Right lung (tissue), 2 donors: ENCODE measurements at regions not wholly inside any gene's neighbourhood (a gene's known extent, or its start where the extent isn't known, plus 50 kb on each side); places are given as distances from the start of the nearest gene placed in this dataset.

Source experiments
- DNase-seq, 2 donors: peaks; one replicate each; pipeline ENCODE4 v3.0.0-alpha.2; 2013

DNA sequence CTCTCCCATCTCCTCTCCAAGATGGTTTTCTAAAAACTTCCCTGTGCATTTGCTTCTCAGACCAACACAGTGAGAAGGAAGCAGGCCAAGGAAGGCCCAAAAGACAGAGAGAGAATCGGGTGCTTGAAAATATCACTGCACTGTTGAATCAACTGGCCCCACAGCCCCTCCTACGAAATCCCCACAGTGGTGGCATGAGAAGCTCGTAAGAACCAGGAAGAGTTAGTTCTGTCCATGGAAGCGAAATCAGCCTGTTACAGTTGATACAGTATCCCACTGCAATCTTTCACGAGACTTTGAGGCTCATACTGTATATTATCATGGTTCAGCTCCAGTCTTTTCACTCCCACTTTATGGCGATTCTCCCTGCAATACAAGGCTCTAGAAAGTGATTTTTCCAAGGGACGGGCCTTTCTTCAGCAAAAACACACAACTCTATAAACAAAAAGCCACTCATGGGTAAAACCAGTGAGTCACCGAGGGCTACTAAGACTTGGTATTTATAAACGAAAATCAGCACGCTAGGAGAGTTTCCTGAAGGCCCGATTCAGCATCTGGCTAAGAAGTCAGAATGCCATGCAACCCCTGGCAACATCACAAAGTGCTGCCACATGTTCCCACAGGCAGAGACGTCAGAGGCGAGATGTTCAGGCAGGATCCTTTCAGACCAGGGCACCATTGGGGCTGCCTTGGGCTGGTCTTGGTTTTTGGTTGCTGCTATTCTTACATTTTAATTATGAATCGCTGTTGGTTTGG lies 185.7 kb downstream of the IRX5 start:
- no peak for DNase-seq

DNA sequence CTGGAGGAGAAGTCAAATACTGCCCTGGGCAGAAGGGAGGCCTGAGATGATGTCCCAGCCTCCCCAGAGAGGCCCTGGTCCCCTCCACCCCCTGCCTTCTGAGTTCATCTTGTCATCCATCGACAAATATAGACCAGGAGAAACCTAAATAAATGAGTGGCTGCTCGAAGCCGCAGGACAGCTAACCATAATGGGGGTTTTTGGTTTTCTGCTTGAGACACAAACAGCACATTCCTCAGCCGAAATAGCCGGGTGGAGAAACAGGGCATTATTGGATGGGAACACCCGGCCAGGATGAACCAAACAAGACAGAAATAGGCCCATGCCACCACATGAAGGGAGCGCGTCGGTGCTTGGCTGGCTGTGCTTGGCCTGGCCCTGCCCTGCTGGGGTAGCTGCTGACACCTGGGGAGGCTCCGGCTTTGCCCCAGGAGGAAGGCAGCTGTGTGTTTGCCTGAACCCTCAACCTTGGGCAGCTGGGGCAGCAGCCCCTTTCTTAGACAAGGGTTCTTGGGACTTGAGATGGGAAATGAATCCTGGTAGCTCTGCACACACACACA lies 188.1 kb downstream of the IRX5 start:
- no peak for DNase-seq

DNA sequence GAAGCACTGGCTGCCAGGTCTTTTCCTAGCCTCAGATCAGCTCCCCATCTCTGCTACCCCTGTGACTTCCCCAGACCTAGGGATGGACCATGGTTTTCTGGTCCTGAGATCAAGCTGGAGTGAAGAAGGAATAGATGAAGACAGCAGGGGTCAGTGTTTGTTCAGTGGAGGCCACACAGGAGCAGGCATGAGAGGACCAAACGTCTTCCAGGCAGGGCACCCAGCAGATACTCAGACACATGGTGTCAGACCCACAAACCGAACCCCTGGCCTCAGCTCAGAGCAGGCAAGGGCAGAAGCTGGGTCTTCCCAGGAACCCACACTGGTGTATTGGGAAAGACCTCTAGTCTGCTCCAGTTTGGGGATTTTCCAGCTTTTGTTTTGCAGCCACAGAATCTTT lies 189.7 kb downstream of the IRX5 start:
- DNase-seq: no peak

DNA sequence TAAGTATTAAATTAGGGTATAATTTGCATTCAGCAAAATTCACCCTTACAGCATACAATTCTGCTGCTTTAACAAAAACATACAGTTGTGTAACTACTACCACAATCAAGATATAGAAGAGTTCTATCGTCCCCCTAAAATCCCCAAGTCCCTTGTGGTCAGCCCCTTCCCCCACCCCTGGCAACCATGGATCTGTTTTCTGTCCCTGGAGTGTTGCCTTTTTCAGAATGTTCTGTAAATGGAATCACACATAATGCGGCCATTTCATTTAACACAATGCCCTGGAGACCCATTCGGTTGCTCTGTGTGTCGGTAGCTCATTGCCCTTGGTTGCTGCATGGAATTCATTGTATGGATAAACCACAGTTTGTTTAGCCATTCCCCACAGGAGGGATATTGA lies 190.2 kb downstream of the IRX5 start:
- DNase-seq: no peak

DNA sequence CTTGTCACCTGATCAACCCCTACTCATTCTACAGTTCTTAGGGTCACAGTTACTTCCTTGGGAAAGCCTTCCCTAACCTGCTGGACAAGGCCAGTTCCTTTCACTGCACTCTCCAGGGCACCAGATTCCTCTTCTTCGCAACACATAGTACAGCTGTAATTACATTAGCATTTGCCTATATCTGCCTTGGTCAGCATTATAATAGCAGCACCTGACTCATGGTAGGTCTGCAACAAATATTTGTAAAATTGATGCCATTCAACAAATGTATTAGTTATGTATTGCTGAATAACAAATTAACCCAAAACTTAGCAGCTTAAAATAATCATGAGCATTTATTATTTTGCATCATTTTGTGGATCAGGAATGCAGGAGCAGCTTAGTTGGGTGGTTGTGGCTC lies 193.0 kb downstream of the IRX5 start:
- DNase-seq: no peak

DNA sequence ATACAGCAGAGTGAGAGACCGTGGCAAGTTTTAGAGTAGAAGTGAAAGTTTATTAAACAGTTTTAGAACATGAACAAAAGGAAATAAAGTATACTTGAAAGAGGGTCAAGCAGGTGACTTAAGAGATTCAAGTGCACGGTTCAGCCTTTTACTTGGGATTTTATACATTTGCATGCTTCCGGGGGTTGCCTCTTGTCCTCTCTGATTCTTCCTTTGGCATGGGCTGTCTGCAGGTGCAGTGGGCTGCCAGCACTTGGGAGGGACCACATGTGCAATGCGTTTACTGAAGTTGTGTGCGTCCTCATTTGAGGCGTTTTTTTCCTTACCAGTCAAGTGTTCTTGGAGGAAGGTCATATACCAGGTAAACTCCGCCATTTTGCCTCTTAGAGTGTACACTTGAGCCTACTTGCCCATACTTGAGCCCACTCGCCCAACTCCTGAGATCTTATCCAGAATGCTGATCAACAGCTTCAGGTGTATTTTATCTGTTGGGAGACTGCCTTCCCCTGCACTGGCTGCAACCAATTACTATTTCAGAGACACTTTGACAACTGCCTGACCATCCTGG lies 195.2 kb downstream of the IRX5 start:
- peak; percentile 17 to 29 for DNase-seq

DNA sequence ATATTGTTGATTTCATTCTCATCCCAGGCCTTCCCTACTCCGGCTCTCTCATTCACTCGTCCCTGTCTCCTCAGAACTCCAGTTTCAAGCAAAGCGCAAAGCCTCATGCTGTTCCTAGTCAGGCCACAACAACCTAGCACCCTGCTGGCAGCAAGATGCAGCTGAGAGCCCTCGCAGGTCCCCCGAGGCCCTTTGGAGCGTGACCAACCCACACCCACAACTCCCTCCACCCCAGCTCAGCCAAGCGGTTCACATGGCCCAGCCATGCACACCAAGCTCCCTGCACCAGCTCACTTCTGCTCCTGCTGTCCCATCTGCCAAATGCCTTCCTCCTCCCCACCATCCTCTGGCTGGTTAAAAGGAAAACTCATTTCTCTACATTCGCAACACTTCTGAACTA lies 195.8 kb downstream of the IRX5 start:
- DNase-seq: no peak

DNA sequence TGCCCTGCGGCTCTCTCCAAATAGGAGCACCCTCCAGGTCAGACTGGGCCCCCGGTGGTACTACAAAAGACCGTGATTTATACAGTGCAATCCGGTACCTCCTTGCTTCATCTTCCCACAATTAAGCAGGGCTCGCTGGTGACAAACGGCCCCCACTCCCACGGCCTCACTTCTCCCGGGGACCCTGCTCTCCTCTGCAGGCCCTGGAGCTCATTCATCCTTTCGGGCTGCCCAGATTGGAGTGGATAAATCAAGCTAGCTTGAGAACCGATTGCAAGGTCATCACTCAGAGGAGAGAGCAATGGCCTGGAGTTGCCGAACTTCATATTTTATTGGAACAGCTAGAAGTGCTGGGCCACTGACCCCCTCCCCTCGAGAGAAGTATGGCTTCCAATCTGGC lies 193.5 kb upstream of the IRX6 start:
- no peak for DNase-seq

DNA sequence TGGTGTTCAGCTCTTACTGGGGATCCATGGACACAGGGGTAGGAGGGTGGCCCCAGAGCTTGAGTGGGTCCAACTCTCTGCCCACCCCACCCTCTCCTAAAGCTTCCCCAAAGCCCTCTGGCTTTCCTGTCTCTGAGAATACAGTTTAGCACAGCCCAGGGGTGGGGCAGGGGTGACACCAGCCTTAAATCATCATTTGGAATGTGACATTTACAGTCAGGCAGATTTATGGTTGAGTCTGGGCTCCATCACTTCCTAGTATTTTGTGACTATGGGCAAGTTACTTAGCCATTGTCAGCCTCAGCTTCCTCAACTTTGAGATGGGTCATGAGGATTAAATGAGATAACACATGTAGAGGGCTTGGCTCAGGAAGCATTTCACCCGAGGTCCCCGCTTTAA lies 193.1 kb upstream of the IRX6 start:
- no peak for DNase-seq

DNA sequence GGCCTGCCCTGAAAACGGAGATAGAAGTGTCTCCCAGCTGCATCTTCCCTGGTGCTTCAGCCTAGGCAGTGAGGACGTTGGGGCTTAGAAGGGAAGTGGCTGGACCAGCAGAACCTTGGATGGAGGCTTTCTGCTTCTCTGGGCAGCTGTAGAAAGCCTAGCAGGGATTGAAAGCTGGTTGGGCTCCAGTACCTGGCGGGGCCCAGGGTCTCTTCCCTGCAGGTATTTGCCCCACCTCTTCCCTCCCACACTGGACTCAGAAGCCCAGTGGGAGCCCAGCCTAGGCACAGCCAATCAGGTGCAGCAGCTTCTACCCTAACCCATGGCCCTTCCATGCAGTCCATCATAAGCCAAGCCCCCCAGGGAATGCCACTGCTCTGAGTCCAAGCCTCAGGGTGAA lies 190.3 kb upstream of the IRX6 start:
- DNase-seq: no peak

DNA sequence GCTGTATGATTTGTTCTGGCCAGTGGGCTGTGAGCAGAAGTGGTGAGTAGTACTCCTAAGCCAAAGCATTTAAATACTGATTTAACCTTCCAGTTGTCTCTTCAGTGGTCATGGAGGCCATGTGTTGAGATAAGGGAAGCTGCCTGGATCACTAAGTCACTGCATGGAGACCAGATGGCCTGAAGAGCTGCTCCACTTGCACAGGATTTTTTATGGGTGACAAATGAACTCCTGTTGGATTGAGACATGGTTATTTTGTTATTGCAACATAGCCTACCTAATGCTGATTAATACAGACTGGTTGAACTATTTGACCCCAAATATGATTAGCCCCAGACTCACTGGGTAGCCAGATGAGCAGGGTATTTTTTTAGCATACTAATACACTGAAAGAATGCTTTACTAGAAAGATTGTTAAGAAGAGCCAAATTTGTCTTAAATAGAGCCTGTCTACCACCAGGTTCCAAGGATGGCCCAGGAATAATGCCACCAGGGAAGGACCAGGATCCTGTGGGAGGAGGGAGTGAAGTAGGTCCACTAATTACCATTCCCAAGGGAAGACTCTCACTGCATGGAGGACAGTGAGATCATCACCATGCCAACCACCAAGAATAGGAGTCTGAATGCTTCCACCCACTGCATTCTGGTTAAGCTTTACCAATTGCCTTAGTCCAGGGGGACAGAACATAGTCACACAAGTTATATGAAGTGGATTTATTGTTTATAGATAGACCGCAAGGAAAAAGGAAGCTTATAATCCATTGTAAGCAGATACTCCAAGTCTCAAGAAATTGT lies 187.4 kb upstream of the IRX6 start:
- DNase-seq: no peak

DNA sequence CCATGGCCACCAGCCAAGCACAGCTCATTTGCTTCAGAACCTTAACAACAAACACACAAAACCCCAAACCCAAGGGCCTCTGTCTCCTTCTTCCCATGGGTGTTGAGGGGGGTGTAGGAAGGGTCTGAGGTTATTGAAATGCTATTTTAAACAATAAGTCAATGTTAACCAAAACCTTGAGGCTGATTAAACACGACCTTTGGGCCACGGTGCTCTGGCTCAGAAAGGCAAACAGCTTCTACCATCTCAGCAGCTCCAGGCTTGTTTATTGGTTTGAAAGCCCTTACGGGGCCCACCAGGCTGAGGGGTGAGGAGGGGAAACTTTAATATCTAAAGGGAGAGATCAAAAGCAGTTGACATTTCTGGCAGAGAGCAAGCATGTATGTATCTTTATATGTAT lies 185.7 kb upstream of the IRX6 start:
- DNase-seq: no peak

DNA sequence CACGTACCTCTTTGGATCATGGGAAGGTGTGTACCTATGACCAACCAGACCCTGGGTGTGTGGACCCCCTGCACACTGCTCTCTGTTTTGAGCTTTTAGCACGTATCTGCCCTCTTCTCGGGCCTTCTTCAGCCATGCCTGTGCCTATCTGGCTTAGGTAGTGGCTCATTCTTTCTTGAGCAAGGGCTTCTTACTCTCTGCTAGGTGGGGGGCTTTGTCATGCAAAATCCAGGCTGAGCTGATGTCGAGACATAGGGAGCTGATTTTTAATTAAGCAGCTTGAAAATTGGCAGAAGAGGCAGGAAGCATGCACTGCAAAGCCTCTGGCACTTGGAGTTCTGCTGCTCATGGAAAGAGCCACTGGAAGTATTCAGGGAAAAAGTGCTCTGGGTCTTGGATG lies 181.6 kb upstream of the IRX6 start:
- no peak for DNase-seq

DNA sequence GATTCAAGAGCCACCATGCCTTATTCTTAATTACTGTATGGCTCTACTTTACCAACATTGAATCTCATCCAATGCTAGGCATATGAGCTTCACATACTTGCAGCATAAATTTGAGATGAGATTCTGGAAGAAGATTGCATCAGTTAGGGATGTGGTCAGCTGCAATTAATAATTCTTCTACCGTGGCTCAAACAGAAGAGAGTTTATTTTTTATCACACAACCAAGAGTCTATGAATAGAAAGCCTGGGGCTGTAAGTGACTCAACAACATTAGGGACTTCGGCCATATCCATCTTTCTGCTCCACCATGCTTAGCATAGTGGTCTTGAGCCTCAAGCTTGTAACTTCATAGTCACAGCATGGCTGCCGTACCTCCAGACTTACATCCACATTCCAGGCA lies 179.4 kb upstream of the IRX6 start:
- no peak for DNase-seq

DNA sequence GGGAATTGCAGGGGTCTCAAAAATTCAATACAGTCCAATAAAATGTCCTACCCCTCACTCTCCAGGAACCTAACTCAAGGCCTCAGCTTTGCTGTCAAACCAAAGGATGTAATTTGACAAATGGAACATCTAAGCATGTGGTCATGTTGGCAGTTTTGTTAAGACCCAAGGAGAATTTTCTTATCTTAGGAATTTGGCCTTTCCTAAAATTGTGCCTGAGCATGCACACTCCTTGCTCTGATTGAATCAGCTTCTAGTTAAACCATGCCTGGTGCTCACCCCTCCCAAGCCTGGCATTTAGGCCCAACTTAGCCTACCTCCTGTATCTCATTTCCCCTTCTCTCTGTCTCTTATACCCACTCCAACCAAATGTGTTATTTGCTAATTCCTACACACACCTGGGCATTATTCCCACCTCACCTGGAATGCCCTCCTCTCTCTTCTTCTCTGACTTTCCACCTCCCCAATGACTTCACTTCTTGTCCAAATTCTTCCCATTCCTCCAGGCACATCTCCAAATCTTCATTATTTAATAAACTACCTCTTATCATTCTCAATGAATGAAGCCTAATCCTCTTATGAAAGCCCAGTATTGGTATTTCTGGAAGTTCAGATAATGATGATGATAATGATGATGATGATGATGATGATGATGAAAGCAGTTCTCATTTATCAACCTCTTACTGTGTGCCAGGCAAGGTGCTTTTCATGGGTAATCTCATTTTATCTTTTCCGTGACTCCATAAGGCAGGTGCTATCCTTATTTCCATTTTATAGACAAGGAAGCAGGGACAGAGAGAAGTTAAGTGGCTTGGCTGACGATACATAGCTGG lies 178.0 kb upstream of the IRX6 start:
- no peak for DNase-seq

DNA sequence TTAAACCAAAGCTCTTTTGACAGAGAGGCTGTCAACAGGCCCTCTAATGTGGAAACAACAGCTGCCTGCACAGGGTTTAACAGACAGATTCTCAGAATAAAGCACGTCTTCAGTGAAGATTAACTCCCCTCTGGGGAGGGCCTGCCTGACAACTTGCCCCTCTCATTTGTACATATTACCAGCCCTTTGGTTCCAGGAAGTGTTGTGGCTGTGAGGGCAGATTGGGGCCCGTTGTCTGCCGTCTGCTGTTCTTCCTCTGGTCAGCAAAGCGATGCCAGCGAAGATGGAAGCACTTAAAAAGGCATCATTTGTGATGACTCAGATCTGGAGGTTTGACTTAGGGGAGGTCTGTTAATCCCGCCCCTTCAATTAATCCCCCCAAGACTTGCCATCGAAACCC lies 177.0 kb upstream of the IRX6 start:
- no peak for DNase-seq

DNA sequence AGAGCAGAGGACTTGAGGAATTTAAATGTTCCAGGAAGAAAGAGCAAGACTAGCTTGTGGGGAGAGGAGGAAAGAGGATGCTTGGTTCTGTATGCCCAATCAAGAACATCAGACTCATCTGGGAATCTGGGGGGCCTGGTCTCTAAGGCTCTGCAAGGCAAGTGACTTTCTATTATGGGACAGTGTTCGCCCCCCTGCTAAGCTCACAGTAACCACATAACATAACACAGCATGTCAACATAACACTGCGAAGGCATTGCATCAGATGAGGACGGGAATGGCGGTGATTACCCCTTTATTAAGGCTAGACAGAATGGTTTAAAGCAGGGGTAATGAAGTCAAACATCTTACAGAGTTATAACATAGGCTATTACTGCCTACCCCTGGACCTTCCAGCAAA lies 176.6 kb upstream of the IRX6 start:
- DNase-seq: no peak

DNA sequence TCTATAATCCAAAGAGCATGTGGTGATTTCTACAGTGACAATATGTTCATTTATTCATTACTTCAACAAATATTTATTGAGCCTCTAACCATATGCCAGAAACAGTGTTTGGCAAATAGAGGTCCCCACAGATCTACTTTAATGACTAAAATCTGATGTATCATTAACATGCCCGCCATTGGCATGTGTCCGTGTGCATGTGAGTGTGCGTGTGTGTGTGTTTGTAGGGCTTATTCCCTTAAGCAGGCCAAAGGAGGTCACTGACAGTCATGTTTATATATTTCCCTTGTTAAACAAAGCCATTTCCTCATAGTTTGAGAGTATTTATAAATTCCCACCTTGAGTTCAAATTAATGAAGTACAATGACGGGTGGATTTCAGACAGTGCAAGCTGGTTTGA lies 174.4 kb upstream of the IRX6 start:
- no peak for DNase-seq

DNA sequence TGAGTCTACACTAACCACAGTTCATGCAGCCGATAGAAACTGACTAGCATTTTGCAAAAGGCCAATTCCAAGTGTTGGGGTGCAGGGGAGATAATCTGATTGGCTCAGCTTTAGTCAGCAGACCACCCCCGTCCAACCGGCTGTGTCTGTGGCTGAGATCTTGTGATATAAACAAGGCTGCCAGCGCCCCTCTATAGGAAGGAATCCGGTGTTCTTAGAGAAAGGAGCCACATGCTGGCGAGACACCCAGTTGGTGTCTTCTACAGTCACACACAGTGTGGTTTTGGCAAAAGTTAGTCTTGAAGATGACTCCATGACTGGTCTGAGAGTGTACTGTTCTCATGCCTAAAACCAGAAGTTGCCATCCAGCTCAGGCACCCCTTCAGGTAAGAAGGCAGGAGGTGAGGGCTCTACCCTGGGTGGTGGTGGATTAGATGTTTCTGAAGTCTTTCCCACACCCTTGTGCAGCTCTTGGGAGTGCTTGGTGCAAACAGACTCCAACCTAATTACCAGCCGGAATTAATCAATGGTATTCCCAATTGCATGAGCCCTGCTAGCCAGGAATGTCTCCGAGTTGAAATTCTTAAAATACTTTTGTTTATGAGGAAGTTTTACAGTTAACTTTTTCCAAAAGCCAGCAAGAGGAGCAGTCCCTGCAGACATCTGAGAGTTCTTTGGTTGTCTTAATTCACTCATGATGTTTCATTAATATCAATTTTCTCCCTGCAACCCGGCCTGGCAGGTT lies 172.3 kb upstream of the IRX6 start:
- DNase-seq: no peak

DNA sequence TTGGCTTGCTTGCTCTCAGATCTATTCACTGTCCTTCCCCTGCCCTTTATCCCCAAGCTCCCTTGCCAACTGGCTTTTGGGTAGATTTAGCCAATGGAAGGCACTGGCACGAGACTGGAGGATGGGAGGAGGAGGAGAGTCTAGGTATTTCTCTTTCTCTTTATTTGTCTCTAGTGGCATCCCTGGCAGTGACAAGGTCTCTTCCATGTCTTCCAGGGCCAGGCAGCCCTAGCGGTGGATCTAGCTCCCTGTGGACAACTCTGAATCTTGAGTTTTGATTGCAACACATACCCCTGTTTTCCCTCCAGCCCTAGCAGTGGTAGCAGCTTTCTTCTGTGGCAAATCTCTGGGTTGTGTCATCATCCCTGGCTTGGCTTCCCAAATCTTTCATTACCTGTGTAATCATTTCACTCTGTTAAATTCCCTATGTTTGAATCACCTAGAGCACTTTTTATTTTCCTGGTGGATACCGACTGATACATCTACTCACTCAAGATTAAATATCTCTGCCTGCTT lies 171.1 kb upstream of the IRX6 start:
- no peak for DNase-seq

DNA sequence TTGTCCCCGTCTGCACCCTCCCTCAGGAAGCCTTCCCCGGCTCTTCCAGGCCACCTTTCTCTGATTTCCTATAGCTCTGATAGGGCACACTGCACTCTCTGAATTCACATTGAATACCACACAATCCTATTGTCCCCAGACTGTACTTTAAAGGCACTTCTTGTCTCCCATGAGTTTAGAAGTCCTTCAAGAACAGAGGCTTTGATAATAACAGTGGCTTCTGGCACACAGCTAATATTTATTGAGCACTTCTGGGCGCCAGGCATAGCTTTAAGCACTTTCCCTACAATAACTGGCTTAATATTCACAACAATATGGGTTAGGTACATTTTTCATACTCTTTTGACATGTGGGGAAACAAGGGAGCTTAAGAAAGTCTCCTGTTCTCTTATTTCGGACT lies 169.7 kb upstream of the IRX6 start:
- DNase-seq: no peak
